Left kidney (tissue), 1 donor: ENCODE measurements at regions not wholly inside any gene's neighbourhood (a gene's known extent, or its start where the extent isn't known, plus 50 kb on each side); places are given as distances from the start of the nearest gene placed in this dataset.
"Not testable (repeated sequence)": the region's sequence is repeated elsewhere in the genome, so short reads cannot be mapped to it uniquely, and the experiment has no call there.

Experiments used
- DNase-seq: peaks from one replicate; pipeline ENCODE4 v3.0.0-alpha.2; 2013

DNA sequence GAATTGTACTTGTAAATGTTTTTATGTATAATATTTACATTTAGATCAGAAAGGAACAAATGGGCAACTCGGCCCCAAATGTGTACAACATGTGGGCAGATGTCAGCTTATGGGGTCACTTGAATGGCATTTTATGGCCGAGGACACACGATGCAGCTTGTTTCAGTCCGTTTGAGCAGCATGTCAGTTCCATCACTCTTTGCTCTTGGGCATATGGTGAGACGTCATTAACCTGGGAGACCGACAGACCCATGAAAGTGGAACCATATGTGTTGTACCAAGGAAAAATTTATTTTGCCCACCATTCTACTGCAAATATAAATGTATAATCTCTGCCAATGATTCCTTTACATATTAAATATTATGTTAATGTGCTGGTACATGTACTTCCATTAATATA is 561.9 kb upstream of the SOX9 start:
- DNase-seq = no peak

DNA sequence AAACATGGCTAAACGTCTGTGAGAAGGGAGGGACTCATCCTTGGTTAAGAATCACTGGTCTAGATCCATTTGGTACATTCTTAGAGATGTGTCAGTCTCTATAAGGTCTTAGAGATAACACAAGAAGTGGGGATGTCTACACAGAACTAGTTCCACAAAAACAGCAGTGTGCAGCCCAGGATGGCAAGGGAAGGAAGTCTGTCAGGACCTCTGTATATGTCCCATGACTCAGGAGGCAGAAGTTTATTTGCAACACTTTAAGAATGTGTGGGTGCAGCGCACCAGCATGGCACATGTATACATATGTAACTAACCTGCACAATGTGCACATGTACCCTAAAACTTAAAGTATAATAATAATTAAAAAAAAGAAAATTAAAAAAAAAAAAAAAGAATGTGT is 548.5 kb upstream of the SOX9 start:
- DNase-seq = no peak

DNA sequence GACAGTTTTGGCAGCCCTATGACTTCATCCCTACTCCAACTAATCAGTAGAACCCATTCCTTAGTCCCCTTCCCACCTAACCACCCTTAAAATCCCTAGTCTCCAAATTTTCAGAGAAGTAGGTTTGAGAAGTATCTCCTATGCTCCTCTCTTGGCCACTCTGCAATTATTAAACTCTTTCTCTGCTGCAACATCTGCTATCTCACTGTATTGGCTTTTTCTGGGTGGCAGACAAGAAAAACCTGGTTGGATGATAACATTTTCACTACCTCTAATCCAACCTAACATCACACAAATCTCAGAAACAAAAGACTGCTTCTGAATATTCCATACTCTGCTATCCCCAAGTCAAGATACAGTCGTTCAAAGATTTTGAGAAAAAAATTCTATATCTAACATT is 542.4 kb upstream of the SOX9 start:
- no peak for DNase-seq

DNA sequence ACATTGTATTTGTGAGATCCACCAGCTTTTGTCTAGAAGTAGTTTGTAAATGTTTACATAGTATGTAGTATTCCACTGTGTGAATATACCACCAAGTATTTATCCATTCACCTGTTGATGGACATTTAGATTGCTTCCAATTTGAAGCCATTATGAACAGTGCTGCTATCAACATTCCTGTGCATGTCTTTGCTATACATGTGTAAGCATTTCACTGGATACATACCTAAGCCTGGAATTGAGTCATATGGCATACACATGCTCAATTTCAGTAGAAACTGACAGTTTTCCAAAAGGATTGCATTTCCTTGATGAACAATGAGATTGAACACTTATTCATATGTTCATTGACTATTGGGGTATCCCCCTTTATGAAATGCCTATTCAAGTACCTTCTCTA is 540.6 kb upstream of the SOX9 start:
- no peak for DNase-seq

DNA sequence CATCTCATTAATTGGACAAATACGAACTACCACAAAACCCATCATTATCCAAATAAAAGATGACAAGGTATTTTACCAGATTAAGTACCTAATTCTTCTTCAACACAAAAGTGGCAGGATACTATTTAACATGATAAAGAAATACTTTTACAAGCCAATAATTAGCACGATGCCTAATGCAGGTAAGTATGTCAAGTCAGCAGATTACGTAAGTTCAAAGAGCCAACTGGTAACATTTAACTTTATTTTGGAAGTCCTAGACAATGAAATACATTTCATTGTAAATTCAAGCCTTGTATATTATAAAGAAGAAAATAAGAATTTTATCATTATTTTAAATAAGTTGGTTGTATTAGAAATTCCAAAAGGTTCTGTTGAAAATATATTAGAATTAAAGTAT is 535.3 kb upstream of the SOX9 start:
- no peak for DNase-seq

DNA sequence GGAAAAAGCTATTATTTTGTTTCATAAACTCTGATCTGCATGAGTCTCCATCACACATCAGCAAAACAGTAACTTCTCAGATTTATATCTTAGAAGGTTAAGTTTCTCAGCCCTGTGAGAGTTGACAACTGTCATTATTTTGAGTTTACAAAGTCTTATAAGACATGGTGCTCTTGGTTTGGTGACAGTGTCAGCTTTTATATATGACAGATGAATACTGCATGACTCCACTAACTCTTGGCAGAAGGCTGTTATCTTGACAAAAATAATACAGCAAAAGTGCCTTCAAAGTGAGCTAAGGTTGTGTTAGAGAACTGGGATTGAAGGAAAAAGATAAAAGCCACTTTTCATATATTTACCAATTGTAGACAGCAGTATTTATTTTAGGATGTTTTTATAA is 528.4 kb upstream of the SOX9 start:
- DNase-seq = no peak

DNA sequence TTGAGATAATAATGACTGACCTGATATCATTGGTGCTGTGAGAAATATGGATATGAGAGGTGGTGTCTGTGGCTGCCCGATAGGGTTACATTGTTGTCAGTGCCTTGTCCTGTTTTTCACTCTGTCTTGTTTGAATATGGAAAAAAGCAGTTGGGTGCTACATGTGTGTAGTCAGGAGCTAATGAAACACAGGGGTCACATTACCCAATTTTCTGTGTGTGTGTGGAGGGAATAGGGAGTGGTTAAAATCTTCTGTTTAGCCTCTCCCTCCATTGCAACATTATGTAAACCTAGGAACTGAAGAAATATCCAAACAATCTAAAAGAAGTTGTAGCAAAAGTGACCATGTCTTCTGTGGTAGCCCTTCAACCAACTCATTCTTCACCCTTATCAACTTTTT is 527.7 kb upstream of the SOX9 start:
- no peak for DNase-seq

DNA sequence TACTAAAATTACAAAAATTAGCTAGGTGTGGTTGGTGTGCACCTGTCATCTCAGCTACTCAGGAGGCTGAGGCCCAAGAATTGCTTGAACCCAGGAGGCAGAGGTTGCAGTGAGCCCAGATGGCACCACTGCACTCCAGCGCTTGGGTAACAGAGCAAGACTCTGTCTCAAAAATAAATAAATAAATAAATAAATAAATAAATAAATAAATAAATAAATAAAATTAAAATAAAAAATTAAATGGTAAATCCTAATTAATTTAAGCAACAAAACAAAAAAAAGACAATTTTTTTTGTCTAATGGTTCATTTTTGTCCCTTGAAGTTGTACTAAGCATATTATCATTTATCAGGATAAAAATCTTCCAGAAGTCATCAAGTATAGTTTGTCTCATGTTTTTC is 521.2 kb upstream of the SOX9 start:
- not testable (repeated sequence) for DNase-seq

DNA sequence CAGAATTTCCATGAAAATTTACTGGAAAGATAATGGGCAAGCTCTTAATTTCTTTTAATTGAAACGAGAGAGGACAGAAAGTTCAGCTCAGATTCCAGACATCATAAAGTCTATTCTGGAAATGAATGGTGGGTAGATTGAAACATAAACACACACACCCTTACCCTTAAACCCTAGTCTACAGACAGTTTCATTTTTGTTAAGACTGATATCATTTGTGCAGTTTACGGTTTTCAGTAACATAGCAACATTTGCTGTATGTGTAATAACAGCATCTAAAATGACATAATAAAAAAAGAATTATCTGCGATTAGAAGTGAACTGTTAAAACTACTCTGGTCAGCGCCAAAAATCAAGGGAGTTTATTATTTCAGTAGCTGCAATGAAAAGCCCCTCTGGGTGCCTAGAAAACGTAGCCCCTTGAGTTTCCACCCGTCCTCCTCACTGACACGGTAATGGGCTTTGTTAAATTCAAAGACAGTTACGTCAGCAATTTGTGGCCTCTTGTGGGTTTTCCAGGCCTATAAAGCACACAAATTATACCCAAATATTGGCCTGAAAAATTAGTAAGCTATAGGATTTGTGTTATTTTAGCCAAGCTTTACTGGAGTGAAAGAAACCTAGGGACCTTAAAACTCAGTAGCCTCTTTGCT is 520.6 kb upstream of the SOX9 start:
- DNase-seq = peak; percentile 5

DNA sequence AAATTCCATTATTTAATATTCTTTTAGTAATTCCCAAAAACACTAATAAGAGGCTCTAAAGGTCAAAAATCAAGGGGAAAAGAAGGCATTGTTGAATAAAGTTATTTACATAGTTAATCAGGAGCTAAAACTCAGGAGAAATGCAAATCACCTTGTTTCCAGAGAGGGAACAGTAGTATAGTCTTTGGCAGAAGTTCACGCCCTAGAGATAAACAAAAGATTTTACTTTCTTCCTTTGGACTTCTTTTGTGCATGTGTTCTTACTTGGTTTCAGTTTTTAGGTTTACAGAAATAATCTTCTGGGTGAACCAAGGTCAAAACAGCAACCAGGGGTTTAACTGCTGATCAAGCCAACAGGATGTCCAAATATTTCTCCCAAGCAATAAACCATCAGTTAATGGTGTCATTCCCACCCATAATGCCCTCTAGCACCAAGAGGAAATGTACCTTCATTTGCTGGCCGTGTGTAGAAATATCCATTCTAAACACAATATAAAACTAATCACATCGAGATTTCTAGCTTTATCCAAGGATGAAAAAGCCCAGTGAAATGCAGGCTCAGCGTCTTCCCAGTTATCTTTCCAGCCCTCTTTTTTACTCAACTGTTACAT is 518.8 kb upstream of the SOX9 start:
- no peak for DNase-seq

DNA sequence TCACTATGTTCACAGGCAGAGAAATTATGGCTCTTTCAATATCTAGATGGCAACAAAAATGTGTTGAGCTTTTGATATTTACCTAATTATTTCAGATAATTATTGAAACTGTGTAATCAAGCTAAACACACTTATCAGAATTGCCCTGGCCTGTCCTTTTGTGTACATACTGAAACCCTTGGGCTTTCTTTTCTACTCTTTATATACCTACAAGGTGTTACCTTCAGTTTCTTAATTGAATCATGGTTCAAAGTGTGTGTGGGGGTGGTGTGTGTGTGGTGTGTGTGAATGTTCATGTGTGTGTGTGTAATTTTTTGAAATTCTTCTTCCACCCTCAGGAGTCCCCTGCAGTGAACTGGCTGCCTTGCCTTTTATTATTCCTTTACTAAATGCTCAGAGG is 506.8 kb upstream of the SOX9 start:
- no peak for DNase-seq

DNA sequence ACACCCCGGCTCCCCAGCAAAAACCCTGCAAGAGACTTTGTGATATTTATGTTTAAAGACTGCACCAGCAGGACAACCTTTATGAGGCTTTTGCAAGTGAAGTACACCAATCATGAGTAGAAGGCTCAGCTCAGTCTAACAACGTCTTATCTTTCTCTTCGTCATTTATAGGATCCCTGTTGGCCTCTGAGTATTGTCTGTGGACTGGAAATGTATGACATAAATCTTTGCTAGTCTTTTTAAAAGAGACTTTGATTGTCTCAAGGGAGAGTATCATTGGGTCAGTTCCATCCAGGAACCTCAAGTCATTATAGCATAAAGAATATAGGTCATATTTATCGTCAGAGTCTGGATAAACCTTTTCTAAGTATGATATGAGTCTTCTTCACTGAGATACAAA is 505.0 kb upstream of the SOX9 start:
- no peak for DNase-seq

DNA sequence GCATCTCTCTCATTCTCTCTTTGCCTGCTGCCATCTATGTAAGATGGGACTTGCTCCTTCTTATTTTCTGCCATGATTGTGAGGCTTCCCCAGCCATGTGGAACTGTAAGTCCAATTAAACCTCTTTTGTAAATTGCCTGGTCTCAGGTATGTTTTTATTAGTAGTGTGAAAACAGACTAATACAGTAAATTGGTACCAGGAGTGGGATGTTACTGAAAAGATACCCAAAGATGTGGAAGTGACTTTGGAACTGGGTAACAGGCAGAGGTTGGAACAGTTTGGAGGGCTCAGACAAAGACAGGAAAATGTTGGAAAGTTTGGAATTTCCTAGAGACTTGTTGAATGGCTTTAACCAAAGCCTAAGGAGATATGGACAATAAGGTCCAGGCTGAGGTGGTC is 503.1 kb upstream of the SOX9 start:
- not testable (repeated sequence) for DNase-seq

DNA sequence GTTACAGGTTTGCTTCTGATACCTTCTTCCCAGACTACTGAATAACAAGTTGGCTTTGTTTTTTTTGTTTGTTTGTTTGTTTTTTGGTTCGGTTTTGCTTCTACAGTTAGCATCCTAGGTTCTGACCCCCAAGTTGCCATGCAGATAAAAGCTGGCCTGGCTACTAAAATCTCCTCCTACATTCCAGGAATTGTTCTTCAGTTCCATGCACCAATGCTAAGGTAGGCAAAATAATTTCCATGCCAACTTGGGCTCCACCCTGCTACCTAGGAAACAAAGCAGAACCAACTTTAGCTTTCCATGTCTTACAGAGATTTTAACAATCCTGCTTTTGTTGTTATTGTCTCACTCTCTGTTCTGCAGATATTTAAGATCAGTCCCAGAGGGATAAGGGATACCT is 495.5 kb upstream of the SOX9 start:
- no peak for DNase-seq

DNA sequence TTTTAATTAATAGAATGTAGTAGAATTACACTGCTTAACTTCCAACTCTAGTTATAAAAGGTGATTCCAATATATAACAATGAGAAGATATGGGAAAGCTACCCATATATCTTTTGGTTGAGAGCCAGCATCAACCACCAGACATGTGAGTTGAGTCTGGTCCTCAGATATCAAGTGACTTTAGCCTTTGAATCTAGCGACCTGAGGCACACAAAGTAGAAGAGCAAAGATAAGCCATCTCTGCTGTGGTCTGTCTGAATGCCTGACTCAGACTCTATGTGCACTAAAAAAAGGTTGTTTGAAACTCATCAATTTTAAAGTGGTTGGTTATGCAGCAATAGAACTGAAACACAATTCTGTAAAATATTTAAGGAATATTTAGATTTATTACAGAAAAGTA is 492.5 kb upstream of the SOX9 start:
- no peak for DNase-seq

DNA sequence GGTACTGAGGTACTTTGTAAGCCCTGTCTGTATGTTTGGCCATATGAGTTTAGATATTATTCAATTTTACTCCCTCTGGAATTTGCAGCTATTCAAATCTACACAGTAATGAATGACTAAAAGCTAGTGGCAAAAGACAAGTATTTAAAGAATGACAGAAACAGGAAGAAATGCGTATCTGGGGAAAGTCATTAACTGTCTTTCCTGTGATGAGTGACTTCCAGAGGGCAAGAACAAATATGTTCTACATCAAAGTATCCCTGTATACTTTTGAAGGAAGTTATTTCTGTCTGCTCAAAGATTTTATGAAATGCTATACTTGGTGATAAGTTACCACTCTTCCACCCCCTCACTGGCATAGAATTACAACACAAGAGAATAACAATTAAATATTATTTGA is 489.3 kb upstream of the SOX9 start:
- no peak for DNase-seq

DNA sequence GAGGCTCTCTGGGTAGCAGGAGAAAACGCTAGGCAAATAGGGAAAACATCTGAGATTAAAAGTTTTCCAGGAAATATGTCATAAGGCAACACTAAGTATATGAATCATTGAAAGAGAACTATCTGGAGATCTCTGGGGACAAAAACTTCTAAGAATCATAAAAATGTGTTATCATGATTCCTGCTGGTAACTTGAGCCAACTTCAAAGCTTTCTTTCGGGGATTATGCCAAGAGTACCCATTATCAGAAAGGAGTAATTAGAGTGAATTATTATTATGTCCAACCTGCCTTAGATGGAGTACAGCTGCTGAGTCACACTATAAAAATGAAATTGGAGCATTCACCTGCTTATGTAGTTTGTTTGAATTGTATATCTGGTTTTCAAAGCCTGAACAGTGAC is 488.5 kb upstream of the SOX9 start:
- peak; percentile 31 for DNase-seq

DNA sequence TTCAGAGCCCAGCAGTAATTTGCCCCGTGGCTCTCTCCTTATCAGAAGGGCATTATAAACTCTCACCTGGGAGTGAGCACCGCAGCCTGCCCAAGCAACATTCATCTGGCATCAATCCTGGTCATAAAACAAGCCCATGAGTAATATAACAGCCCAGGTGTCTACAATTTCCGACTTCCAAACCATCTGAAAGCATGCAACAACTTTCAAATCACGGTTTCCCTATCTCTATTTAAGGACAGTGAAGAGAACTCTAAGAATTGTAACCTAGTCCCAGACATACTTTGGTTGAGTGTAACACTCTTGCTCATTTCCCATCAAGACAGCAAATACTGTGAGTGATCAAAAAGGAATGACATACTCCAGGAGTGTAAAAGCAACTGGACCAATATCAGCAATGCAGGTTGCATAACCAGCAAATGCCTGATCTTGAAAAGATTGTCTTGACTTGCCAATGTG is 487.4 kb upstream of the SOX9 start:
- no peak for DNase-seq

DNA sequence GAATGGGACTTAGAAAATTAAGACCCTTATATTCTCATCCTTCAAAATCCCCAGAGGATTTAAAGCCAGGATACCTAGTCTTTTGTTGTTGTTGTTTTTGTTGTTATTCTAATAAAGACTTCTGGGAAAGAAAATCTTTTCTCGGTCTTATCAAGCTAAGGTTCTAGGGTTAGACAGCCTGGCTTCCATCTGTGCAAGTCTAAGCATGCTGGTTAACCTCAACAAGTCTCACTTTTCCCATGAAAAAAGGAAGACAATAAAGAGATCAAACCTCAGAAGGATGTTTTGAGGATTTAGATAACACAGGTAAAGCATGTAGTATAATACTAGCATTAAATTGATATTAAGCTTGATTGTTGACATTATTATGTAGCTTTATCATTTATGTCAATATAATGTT is 486.4 kb upstream of the SOX9 start:
- DNase-seq = no peak

DNA sequence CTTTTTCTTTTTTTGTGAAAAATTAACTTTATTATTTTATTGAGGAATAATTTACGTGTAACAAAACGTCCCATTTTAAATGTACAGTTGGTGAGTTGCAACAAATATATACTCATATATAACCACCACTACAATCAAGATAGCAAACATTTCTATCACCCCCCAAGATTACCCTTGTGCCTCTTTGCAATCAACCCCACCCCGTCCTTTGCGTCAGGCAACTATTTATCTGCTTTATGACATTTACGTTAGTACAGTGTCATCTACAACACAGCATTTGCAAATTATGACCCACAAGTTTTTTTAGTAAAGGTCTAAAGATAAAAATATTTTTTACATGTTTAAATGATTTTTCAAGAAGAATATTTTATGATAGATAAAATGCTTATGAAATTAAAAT is 485.6 kb upstream of the SOX9 start:
- no peak for DNase-seq

DNA sequence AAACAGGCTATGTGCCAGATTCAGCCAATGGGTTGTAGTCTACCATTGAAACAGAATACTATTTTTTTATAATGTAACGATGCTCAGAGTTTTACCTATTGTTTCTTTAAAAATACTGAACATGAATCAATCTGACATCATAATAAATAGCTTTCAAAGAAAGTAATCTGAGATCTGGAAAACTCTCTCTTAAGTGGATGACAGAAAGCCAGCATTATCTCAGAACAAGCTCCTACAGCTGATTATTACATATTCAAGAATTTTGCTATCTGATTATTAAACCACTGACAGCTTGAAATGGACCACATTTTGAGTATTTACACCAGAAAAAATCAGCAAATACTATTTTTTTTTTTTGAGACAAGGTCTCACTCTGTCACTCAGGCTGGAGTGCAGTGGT is 484.2 kb upstream of the SOX9 start:
- DNase-seq = no peak

DNA sequence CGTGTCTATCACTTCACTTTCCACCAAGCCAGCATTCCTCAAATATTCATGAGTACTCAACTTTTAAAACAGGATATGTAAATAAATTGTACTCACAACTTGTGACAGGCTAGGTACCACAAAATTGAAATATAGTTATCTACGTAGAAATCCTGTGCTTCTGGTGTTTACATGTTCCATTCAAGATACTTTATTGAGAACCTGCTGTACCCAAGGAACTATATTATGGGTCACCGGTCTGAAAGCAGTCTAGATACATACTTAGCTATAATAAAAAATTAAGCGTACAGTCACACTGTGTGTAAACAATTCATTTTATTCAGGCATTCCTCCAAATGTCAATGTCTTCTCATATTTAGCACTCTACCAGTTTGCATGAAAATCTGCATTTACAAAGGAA is 482.2 kb upstream of the SOX9 start:
- no peak for DNase-seq

DNA sequence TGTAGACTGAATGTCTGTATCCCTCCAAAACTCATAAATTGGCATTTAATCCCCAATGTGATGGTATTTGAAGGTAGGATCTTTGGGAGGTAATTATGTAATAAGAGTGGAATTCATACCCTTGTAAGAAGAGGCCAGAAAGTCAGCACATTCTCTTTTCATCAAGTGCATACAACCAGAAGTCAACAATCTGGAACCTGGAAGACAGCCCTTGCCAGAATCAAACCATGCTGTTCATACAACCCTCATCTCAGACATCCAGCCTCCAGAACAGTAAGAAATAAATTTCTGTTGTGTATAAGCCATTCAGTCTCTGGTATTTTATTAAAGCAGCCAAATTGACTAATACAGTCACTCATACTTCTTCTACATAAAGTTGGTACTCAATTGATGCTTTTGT is 481.0 kb upstream of the SOX9 start:
- DNase-seq = no peak

DNA sequence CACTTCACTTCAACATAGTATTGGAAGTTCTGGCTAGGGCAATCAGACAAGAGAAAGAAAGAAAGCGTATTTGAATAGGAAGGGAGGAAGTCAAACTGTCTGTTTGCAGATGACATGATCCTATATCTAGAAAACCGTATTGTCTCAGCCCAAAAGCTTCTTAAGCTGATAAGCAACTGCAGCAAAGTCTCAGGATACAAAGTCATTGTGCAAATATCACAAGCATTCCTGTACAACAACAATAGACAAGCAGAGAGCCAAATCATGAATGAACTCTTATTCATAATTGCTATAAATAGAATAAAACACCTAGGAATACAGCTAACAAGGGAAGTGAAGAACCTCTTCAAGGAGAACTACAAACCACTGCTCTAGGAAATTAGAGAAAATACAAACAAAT is 473.9 kb upstream of the SOX9 start:
- DNase-seq = not testable (repeated sequence)

DNA sequence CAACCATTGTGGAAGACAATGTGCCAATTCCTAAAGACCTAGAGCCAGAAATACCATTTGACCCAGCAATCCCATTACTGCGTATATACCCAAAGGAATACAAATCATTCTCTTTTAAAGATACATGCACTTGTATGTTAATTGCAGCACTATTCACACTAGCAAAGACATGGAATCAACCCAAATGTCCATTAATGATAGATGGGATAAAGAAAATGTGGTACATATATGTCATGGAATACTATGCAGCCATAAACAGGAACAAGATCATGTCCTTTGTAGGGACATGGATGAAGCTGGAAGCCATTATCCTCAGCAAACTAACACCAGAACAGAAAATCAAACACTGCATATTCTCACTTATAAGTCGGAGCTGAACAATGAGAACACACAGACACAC is 472.5 kb upstream of the SOX9 start:
- not testable (repeated sequence) for DNase-seq
